Liver (tissue), 3 donors: ENCODE measurements at regions not wholly inside any gene's neighbourhood (a gene's known extent, or its start where the extent isn't known, plus 50 kb on each side); places are given as distances from the start of the nearest gene placed in this dataset.

ENCODE experiments used
- CTCF ChIP-seq: fragments of 150-350 bp; IDR thresholded peaks from 2 replicates; pipeline ENCODE4 v1.5.1; 2017; ENCODE audit warnings: improper control_type of control experiment, low read depth, low read length; ENCODE audit not compliant: missing input control
- TAF1 ChIP-seq: conservative IDR thresholded peaks from 2 replicates; pipeline ENCODE4 v1.6.1; 2016; ENCODE audit warnings: antibody characterized with exemption, mild to moderate bottlenecking
- donor health status: healthy.
- donor health status: healthy.

- no peak for TF ChIP-seq CTCF
- TF ChIP-seq TAF1: no peak
These were observed 246.8 kb upstream of the DCC start for GRCh38 chr18:52093171-52093570.
